Neural cell (in vitro differentiated cells): ENCODE measurements at regions not wholly inside any gene's neighbourhood (a gene's known extent, or its start where the extent isn't known, plus 50 kb on each side); places are given as distances from the start of the nearest gene placed in this dataset.

ENCODE experiments used
- H2AFZ ChIP-seq: fragments of 200-600, 300-800 bp; sonication (generic), shearing (Covaris generic); 2 replicates; pipeline ENCODE4 v1.6.0; 2014; ENCODE audit warnings: low read depth, mild to moderate bottlenecking, antibody characterized with exemption, low read length, moderate library complexity
- H3F3A ChIP-seq: fragments of 200-600 bp; shearing (Covaris generic); 2 replicates; pipeline ENCODE4 v1.6.1; 2016; ENCODE audit warnings: mild to moderate bottlenecking, moderate library complexity, mixed read lengths, antibody characterized with exemption, low read length; ENCODE audit not compliant: insufficient read depth, poor library complexity, severe bottlenecking
- H3K27ac ChIP-seq: fragments of 200-600, 300-800 bp; sonication (generic), shearing (Covaris generic); 2 replicates; pipeline ENCODE4 v1.5.1; 2014; ENCODE audit warnings: mild to moderate bottlenecking, low read length, moderate library complexity
- H3K27me3 ChIP-seq: fragments of 300-800, 200-600 bp; sonication (generic), shearing (Covaris generic); 2 replicates; pipeline ENCODE4 v1.6.0; 2014; ENCODE audit warnings: mild to moderate bottlenecking, low read depth, low read length, moderate library complexity; ENCODE audit not compliant: insufficient read depth
- H3K36me3 ChIP-seq: fragments of 300-800, 200-600 bp; sonication (generic), shearing (Covaris generic); 2 replicates; pipeline ENCODE4 v1.5.1; 2014; ENCODE audit warnings: mild to moderate bottlenecking, antibody characterized with exemption, low read length, moderate library complexity; ENCODE audit not compliant: insufficient read depth
- H3K4me2 ChIP-seq: fragments of 300-800, 200-600 bp; sonication (generic), shearing (Covaris generic); 2 replicates; pipeline ENCODE4 v1.6.0; 2014; ENCODE audit warnings: mild to moderate bottlenecking, low read length
- H3K4me3 ChIP-seq: fragments of 300-800, 200-600 bp; sonication (generic), shearing (Covaris generic); 2 replicates; pipeline ENCODE4 v1.5.1; 2014; ENCODE audit warnings: mild to moderate bottlenecking, low read length, moderate library complexity
- H3K79me2 ChIP-seq: fragments of 200-600 bp; shearing (Covaris generic); replicated peaks from 2 replicates; pipeline ENCODE4 v1.6.0; 2014; ENCODE audit warnings: mild to moderate bottlenecking, low read length, moderate library complexity; ENCODE audit not compliant: insufficient read depth
- H3K9ac ChIP-seq: fragments of 300-800, 200-600 bp; sonication (generic), shearing (Covaris generic); 2 replicates; pipeline ENCODE4 v1.6.1; 2016; ENCODE audit warnings: mild to moderate bottlenecking, low read length, mixed read lengths
- H3K9me2 ChIP-seq: fragments of 200-600 bp; shearing (Covaris generic); 2 replicates; pipeline ENCODE4 v1.6.1; 2016; ENCODE audit warnings: mild to moderate bottlenecking, low read length, mixed read lengths; ENCODE audit not compliant: insufficient read depth
- H3K9me3 ChIP-seq: fragments of 200-600, 300-800 bp; sonication (generic), shearing (Covaris generic); 2 replicates; pipeline ENCODE4 v1.6.1; 2016; ENCODE audit warnings: mild to moderate bottlenecking, mixed run types, low read length, moderate library complexity, mixed read lengths
- H4K20me1 ChIP-seq: fragments of 200-600 bp; shearing (Covaris generic); 2 replicates; pipeline ENCODE4 v1.6.1; 2016; ENCODE audit warnings: mild to moderate bottlenecking, mixed run types; ENCODE audit not compliant: insufficient read depth
- EP300 ChIP-seq: fragments of 450-650 bp; conservative IDR thresholded peaks from 2 replicates; pipeline ENCODE4 v1.6.1; 2014; ENCODE audit warnings: antibody characterized with exemption, mild to moderate bottlenecking, moderate library complexity; ENCODE audit not compliant: poor library complexity, severe bottlenecking
- EZH2 ChIP-seq: fragments of 200-600, 300-800 bp; shearing (Covaris generic), sonication (generic); IDR thresholded peaks from 2 replicates; pipeline ENCODE4 v1.6.1; 2014; ENCODE audit warnings: antibody characterized with exemption, low read length, borderline replicate concordance, mild to moderate bottlenecking; ENCODE audit not compliant: insufficient read depth, poor library complexity, severe bottlenecking
- MXI1 ChIP-seq: fragments of 450-650 bp; conservative IDR thresholded peaks from 2 replicates; pipeline ENCODE4 v1.6.1; 2014; ENCODE audit warnings: antibody characterized with exemption, mild to moderate bottlenecking; ENCODE audit not compliant: poor library complexity, severe bottlenecking
- POLR2AphosphoS5 ChIP-seq: IDR thresholded peaks from 2 replicates; pipeline ENCODE4 v1.6.1; 2012
- RAD21 ChIP-seq: fragments of 450-650 bp; conservative IDR thresholded peaks from 2 replicates; pipeline ENCODE4 v1.6.1; 2014; ENCODE audit warnings: antibody characterized with exemption, mild to moderate bottlenecking, moderate library complexity
- SMC3 ChIP-seq: fragments of 450-650 bp; conservative IDR thresholded peaks from 2 replicates; pipeline ENCODE4 v1.6.1; 2014; ENCODE audit warnings: antibody characterized with exemption, mild to moderate bottlenecking, moderate library complexity; ENCODE audit not compliant: poor library complexity
- TAF1 ChIP-seq: IDR thresholded peaks from 2 replicates; pipeline ENCODE4 v1.6.1; 2012; ENCODE audit warnings: low read depth
- TF ChIP-seq, protein P1 (sequence below): fragments of 450-650 bp; IDR thresholded peaks from 2 replicates; pipeline ENCODE4 v1.5.1; 2014; ENCODE audit warnings: antibody characterized with exemption, mild to moderate bottlenecking, moderate library complexity; ENCODE audit not compliant: poor library complexity, severe bottlenecking
- TF ChIP-seq, protein P2 (sequence below): IDR thresholded peaks from 2 replicates; pipeline ENCODE4 v1.6.1; 2012; ENCODE audit warnings: borderline replicate concordance

DNA sequence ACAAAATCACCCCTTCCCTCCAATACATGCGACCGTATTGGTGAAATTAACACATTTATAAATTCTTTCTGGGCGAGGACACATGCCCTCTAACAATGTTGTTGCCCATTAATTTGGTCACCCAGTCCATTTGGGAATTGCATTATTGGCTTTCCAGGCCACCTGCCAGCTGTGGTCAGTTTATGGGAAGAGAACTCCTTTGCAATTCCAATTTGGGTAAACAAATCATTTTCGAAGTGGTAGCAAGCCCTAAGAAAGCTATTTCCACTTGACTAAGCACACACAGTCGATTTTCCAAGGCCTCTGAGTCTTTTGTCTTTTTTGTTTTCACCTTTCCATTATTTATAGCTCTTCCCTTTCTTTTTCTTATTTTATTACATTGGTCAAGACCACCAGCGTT is 362.3 kb upstream of the RGMA start:
- Histone ChIP-seq H3K36me3 (no peaks in the 10 kb centered on the region), H3K9ac (no peak overlapping the region), H3K79me2 (no peaks in the 10 kb centered on the region), H3K9me2 (no peaks in the 10 kb centered on the region), H3K4me3 (no peak overlapping the region), H4K20me1 (no peaks in the 10 kb centered on the region), H3K4me2 (no peak overlapping the region), H2AFZ (no peak overlapping the region), H3K27ac (no peak overlapping the region), H3F3A (no peaks in the 10 kb centered on the region), H3K27me3 (no peaks in the 10 kb centered on the region), H3K9me3 (peaks cover 3% of the 10 kb centered on the region)
- TF ChIP-seq, protein P1, sequence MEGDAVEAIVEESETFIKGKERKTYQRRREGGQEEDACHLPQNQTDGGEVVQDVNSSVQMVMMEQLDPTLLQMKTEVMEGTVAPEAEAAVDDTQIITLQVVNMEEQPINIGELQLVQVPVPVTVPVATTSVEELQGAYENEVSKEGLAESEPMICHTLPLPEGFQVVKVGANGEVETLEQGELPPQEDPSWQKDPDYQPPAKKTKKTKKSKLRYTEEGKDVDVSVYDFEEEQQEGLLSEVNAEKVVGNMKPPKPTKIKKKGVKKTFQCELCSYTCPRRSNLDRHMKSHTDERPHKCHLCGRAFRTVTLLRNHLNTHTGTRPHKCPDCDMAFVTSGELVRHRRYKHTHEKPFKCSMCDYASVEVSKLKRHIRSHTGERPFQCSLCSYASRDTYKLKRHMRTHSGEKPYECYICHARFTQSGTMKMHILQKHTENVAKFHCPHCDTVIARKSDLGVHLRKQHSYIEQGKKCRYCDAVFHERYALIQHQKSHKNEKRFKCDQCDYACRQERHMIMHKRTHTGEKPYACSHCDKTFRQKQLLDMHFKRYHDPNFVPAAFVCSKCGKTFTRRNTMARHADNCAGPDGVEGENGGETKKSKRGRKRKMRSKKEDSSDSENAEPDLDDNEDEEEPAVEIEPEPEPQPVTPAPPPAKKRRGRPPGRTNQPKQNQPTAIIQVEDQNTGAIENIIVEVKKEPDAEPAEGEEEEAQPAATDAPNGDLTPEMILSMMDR = no peak
- no peak for TF ChIP-seq TAF1
- no peak for TF ChIP-seq RAD21
- TF ChIP-seq POLR2AphosphoS5 = no peak
- no peak for TF ChIP-seq EZH2
- TF ChIP-seq, protein P2, sequence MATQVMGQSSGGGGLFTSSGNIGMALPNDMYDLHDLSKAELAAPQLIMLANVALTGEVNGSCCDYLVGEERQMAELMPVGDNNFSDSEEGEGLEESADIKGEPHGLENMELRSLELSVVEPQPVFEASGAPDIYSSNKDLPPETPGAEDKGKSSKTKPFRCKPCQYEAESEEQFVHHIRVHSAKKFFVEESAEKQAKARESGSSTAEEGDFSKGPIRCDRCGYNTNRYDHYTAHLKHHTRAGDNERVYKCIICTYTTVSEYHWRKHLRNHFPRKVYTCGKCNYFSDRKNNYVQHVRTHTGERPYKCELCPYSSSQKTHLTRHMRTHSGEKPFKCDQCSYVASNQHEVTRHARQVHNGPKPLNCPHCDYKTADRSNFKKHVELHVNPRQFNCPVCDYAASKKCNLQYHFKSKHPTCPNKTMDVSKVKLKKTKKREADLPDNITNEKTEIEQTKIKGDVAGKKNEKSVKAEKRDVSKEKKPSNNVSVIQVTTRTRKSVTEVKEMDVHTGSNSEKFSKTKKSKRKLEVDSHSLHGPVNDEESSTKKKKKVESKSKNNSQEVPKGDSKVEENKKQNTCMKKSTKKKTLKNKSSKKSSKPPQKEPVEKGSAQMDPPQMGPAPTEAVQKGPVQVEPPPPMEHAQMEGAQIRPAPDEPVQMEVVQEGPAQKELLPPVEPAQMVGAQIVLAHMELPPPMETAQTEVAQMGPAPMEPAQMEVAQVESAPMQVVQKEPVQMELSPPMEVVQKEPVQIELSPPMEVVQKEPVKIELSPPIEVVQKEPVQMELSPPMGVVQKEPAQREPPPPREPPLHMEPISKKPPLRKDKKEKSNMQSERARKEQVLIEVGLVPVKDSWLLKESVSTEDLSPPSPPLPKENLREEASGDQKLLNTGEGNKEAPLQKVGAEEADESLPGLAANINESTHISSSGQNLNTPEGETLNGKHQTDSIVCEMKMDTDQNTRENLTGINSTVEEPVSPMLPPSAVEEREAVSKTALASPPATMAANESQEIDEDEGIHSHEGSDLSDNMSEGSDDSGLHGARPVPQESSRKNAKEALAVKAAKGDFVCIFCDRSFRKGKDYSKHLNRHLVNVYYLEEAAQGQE = no peak
- no peak for TF ChIP-seq SMC3
- TF ChIP-seq EP300 = no peak
- no peak for TF ChIP-seq MXI1

DNA sequence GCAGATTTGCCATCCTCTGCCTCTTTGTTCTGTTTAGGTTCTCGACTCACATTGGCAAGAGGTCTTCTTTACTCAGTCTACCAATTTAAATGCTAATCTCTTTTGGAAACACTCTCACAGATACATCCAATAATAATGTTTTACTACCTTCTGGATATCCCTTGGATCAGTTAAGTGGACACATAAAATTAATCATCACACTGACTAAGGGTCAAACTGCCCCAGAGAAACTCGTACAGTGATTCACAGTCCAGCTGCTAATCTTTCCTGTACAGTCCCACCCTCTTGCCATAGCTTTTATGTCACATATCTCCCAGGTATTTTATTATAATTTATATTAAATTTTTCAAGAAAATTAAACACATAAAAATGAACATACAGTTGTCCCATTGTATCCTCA is 360.8 kb upstream of the RGMA start:
- Histone ChIP-seq H3K27me3 (no peaks in the 10 kb centered on the region), H3K79me2 (no peaks in the 10 kb centered on the region), H3K9me3 (peaks cover 3% of the 10 kb centered on the region), H4K20me1 (no peaks in the 10 kb centered on the region), H3K4me3 (no peak overlapping the region), H3K9me2 (no peaks in the 10 kb centered on the region), H3K4me2 (no peak overlapping the region), H3K27ac (no peak overlapping the region), H3K9ac (no peak overlapping the region), H3F3A (no peaks in the 10 kb centered on the region), H3K36me3 (no peaks in the 10 kb centered on the region), H2AFZ (no peak overlapping the region)
- TF ChIP-seq, protein P1 = no peak
- TF ChIP-seq MXI1 = no peak
- TF ChIP-seq RAD21 = no peak
- no peak for TF ChIP-seq SMC3
- TF ChIP-seq POLR2AphosphoS5 = no peak
- TF ChIP-seq EP300 = no peak
- TF ChIP-seq TAF1 = no peak
- TF ChIP-seq EZH2 = no peak
- TF ChIP-seq, protein P2 = no peak
